ENCODE measurements at regions not wholly inside any gene's neighbourhood (a gene's known extent, or its start where the extent isn't known, plus 50 kb on each side); places are given as distances from the start of the nearest gene placed in this dataset.

- H2BK12ac ChIP-seq (ENCODE audit: low read depth, low read length), result no peak overlapping the region
- no peak overlapping the region for H2BK5ac ChIP-seq (ENCODE audit: low read depth, low read length)
- no peaks in the 10 kb centered on the region for H3K79me2 ChIP-seq (ENCODE audit: control insufficient read depth in 1 of 2, insufficient read depth in 2 of 2, low read length in 2 of 2)
- no peak overlapping the region for H4K8ac ChIP-seq (ENCODE audit: extremely low read depth, insufficient read depth, low read length)
- no peak overlapping the region for H3K23ac ChIP-seq (ENCODE audit: insufficient read length)
- H3K18ac ChIP-seq (ENCODE audit: extremely low read depth, low read length), result no peak overlapping the region
- no peaks in the 10 kb centered on the region for H4K20me1 ChIP-seq (replicated peaks in 1 of 2; ENCODE audit: control insufficient read depth in 1 of 2, insufficient read depth in 2 of 2, low read length in 2 of 2)
- TF ChIP-seq RFX5 (IDR thresholded peaks at IDR 0.05; ENCODE audit: borderline replicate concordance, low read depth, low read length) (no peak), CBX5 (IDR thresholded peaks at IDR 0.05; ENCODE audit: low read depth, low read length) (no peak), MAX (IDR thresholded peaks at IDR 0.05) (no peak), KDM1A (IDR thresholded peaks at IDR 0.05; ENCODE audit: borderline replicate concordance, low read length) (no peak), GABPA (IDR thresholded peaks at IDR 0.05; ENCODE audit: borderline replicate concordance, insufficient read depth, low read length) (no peak), SIN3A (conservative IDR thresholded peaks at IDR 0.05 in 1 of 2, IDR thresholded peaks at IDR 0.05 in 1 of 2; ENCODE audit: low read depth in 1 of 2, low read length in 2 of 2) (no peak)
- no peak overlapping the region for H3K14ac ChIP-seq (ENCODE audit: insufficient read length)
- no peak overlapping the region for H3K56ac ChIP-seq (replicated peaks; ENCODE audit: insufficient read length, low read depth, low read length)
- H4K91ac ChIP-seq (replicated peaks; ENCODE audit: insufficient read length, low read length), result no peak overlapping the region
- ChIA-PET CTCF (ENCODE audit: partially characterized antibody) (no interaction called here), POLR2A (ENCODE audit: partially characterized antibody) (no interaction called here)
- H3K79me1 ChIP-seq (ENCODE audit: low read depth, low read length), result no peaks in the 10 kb centered on the region
- no peak overlapping the region for H3K9ac ChIP-seq (replicated peaks in 1 of 4; ENCODE audit: extremely low read depth in 1 of 4, low read depth in 3 of 4, low read length in 3 of 4)
- no peak overlapping the region for H2BK15ac ChIP-seq (ENCODE audit: low read length)
- H4K5ac ChIP-seq (ENCODE audit: insufficient read length, low read depth, low read length), result no peak overlapping the region
- H3K36me3 ChIP-seq (ENCODE audit: control insufficient read depth in 2 of 4, insufficient read depth in 4 of 4, low read length in 3 of 4), result no peaks in the 10 kb centered on the region
- H2BK120ac ChIP-seq (replicated peaks; ENCODE audit: low read depth, low read length), result no peak overlapping the region
- H3K4ac ChIP-seq (replicated peaks; ENCODE audit: insufficient read length, low read depth, low read length), result no peak overlapping the region
- H2AFZ ChIP-seq (ENCODE audit: low read length), result no peak overlapping the region
- DNase-seq (ENCODE audit: low read depth in 1 of 2, low spot score in 2 of 2) (no peak), FAIRE-seq (no peak)
- no peak overlapping the region for H2AK5ac ChIP-seq (ENCODE audit: low read depth, low read length)
- no peaks in the 10 kb centered on the region for H3K27me3 ChIP-seq (replicated peaks in 1 of 4; ENCODE audit: control insufficient read depth in 3 of 4, extremely low read depth in 1 of 4, insufficient read depth in 3 of 4, low read length in 3 of 4)
- no peaks in the 10 kb centered on the region for H3K9me3 ChIP-seq (ENCODE audit: insufficient read depth in 2 of 2, low read depth in 1 of 2, low read length in 1 of 2)
- no peaks in the 10 kb centered on the region for H3K4me1 ChIP-seq (replicated peaks in 1 of 4; ENCODE audit: control insufficient read depth in 3 of 4, insufficient read depth in 4 of 4, low read length in 3 of 4)
- H2BK20ac ChIP-seq (ENCODE audit: low read length), result no peak overlapping the region
- no peaks in the 10 kb centered on the region for H3K23me2 ChIP-seq (ENCODE audit: low read depth, low read length)
- no peak overlapping the region for H3K27ac ChIP-seq (ENCODE audit: low read depth, low read length)
- H3K4me2 ChIP-seq (ENCODE audit: insufficient read depth in 1 of 2, low read depth in 2 of 2, low read length in 2 of 2), result no peak overlapping the region
- 97% methylated on average over 2 of the region's 2 CpGs; no CpG with 5 or more reads in 1 of the 2 experiments for WGBS, 2 experiments (ENCODE audit: extremely low coverage in 1 of 2, insufficient coverage in 1 of 2, insufficient read length in 1 of 2, insufficient replicate concordance in 2 of 2, low coverage in 1 of 2, low lambda C conversion rate in 2 of 2, missing lambda C conversion rate in 1 of 2)
- H3K4me3 ChIP-seq (ENCODE audit: extremely low read depth in 1 of 4, insufficient read depth in 2 of 4, low read depth in 3 of 4, low read length in 4 of 4), result no peak overlapping the region
These were observed 378.7 kb upstream of the TGFBR2 start for GRCh38 chr3:30227571-30228301.
